HTR-8/SVneo (cell line): ENCODE measurements at regions not wholly inside any gene's neighbourhood (a gene's known extent, or its start where the extent isn't known, plus 50 kb on each side); places are given as distances from the start of the nearest gene placed in this dataset.

Experiments
- DNase-seq: peaks from one replicate; pipeline ENCODE4 v3.0.0; 2011; ENCODE audit warnings: low spot score, mixed read lengths; ENCODE audit not compliant: insufficient read length
- FAIRE-seq: peaks from 2 replicates; lab custom pipeline; 2011; peaks lifted over from hg19 to GRCh38; lab: Jason Lieb, UNC

DNA sequence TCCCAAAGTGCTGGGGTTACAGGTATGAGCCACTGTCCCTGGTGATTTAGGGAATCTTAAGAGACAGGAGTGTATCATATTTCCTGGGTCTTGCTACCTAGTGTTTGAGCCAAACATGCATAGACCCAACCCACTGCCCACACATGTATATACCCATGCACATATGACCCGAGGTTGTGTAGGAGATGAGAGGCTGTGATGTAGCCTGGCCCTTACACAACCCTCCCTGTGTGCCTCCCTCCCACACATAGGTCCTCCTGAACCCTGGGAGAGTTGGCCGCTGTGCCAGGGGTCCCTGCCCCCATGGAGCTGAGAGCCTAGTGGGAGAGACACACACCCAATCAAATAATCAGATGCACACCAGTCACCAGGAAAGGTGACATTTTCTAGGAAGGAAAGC is 365.9 kb downstream of the ZNF536 start:
- FAIRE-seq (no peak), DNase-seq (no peak)

- no peak for FAIRE-seq
- DNase-seq: no peak
Observed at GRCh38 chr19:30734669-30735068, 362.5 kb downstream of the ZNF536 start.

DNA sequence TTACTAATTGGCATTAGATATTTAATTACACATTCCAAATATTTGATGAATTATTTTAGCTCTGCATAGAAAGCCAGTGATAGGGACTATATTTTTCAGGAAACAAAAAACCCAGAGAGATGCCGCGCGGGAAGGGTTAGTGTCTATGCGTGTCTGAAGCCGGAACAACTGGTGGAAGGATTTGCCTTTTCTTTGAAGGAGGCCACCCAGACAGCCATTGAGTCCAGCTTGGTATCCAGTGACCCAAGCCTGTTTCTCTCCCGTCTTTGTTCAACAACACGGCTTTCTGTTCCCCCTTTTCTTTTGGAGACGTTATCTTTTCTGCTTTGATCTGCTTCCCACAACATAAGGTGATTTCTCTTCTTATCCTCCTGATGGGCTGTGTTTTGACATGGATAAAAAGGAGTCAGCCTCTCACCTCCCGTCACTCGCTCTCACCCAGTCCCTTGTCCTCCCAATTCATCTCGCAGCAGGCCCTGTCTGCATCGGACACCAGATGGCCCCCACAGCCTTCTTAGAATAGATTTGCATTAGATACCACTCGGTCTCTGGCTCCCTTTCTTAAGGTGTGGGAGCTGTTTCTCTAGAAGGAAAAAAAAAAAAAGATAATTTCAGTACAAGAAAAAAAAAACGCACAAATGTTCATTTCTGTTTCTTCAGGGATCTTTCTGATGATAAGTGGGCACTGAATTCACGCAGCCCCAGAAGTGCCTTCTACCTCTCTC is 361.8 kb downstream of the ZNF536 start:
- DNase-seq: no peak
- no peak for FAIRE-seq

GRCh38 chr19:30731591-30731990 is 359.4 kb downstream of the ZNF536 start:
- DNase-seq (no peak), FAIRE-seq (no peak)

GRCh38 chr19:30729451-30729850 is 357.3 kb downstream of the ZNF536 start:
- DNase-seq (no peak), FAIRE-seq (no peak)

GRCh38 chr19:30722761-30723160 is 350.6 kb downstream of the ZNF536 start:
- FAIRE-seq: no peak
- DNase-seq: no peak

GRCh38 chr19:30722186-30722585 is 350.0 kb downstream of the ZNF536 start:
- DNase-seq (no peak), FAIRE-seq (no peak)

DNA sequence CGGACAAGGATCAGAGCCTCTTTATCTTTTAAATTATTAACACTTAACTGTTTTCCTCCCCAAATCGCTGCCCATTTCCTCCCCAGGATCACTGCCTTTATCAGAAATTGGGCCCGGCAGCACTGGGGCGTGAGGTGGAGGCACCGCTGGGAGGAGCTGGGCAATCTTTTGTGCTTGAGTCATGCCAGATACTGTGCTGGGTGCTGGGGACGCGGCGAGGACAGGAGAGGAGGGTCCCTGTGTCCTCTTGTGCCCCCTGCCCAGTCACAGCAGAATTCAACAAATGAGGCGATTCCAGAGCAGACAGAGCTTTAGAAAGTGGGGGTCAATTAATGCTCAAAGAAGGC is 347.8 kb downstream of the ZNF536 start:
- DNase-seq: no peak
- FAIRE-seq: no peak

GRCh38 chr19:30719189-30719998 is 347.2 kb downstream of the ZNF536 start:
- DNase-seq (no peak), FAIRE-seq (no peak)

DNA sequence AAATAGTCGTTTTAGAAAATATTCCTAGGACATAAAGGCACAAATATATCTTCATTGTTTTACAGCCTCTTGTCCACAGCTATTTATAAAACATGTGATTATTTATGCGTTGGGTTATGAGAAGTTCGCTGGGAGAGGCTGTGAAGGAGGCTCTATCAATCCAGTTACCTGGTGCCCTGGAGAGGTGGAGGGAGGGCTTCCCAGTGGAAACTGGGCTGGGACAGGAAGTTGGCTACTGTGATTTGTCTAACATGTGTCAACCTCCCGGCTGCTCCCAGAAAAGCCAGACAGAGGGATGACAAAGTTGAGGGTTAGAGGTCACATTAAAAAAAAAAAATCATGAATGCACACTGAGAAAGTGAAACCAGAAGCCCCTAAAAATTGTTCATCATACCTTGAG is 346.5 kb downstream of the ZNF536 start:
- no peak for DNase-seq

DNA sequence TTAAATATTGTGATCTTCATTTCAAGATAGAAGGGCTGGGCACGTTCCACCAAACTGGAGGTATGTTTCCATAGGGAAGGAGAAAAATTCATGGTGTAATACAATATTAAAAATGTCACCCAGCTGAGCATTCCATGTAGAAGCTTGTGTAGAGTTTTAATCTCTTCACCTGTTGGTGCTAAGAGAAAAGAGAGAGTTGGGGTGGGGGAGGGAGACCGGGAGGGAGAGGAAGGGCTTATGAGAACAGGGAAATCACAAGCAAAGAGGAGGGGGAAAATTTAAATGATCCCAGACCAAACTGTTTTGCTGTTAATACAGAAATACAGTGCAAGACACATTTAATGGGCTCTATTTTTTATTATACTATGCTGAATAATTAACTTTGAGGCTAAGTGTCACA is 345.8 kb downstream of the ZNF536 start:
- FAIRE-seq (no peak), DNase-seq (no peak)

More for the DNA sequence above, 346.5 kb downstream of the ZNF536 start:
- no peak for FAIRE-seq

- FAIRE-seq (no peak), DNase-seq (no peak)
Observed at GRCh38 chr19:30717381-30717780, 345.2 kb downstream of the ZNF536 start.

DNA sequence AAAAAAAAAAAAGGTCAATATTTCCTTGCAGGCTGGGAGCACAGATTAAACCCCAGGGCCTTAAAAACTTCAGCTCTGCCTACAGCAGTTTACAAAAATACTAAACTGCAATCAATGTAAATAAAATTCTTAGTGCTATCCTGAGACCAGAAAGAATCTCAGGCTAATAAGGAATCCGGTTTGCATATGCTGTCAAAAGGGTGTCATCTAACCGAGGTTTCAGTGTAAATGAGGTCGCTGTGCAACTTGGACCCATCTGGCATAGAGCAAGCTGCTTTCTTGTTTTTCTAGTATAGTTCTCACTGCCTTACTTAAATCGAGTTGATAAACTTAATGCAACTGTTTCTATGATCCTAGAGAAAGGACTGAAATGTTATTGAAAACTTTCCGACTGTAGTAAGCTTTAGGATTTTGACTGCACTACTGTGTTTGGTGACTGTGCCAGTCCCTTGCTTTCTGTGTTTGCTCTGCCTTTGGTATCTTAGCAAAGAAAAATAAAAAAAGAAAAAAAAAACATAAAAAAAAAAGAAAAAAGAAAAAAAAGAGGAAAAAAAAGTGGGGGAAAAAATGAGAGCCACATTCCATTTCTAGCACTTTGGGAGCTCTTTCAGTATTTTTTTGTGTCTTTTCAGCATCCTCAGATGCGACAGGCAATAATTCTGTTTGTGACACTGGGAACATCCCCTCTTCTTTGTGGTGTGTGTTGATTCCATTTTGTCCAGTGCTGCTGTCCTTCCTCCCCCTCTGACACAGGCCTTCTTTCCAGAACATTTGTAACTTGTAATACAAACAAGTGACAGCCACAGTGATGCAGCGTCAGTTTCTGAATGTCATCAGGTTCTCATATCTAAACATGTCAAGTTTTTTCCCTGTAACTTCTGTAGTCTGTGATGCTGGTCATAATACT is 340.5 kb downstream of the ZNF536 start:
- no peak for DNase-seq

GRCh38 chr19:30711826-30712225 is 339.6 kb downstream of the ZNF536 start:
- DNase-seq: no peak
- no peak for FAIRE-seq

More for the DNA sequence above, 340.5 kb downstream of the ZNF536 start:
- no peak for FAIRE-seq

DNA sequence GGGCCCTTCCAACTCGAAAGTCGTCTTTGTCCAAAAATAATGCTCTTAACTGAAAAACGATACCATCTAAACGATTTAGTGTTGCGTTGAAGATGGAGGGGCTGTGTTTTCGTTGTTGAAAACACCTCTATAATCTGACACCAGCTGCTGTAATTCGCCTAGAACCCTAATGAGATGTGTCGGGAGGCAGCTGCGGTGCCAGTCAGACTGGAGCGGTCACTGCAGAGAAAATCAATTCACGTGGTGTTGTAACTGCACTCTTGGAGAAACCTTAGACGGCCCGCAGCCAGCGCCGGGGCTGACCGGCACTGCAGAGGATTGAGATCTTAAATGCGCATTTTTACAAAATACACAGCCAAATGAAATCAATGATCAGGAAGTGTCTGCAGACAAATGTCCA is 339.1 kb downstream of the ZNF536 start:
- DNase-seq (no peak), FAIRE-seq (no peak)

DNA sequence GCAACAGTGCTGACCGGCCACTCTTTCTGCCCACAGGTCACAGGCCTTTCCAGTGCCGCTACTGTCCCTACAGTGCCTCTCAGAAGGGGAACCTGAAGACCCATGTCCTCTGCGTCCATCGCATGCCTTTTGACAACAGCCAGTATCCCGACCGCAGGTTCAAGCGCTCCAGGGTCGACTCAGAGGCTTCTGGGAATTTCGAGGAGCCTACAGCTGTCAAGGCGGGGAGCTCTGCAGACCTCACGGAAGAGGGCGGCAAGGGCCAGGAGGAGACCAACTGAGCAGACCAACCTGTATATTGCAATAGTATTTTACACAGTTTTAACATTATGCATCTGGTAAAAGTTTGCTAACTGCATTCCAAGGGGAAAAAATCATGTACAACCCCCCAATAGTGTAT is 338.5 kb downstream of the ZNF536 start:
- FAIRE-seq: no peak
- no peak for DNase-seq

- no peak for FAIRE-seq
Observed at GRCh38 chr19:30708416-30709178, 336.4 kb downstream of the ZNF536 start.

GRCh38 chr19:30704771-30705330 is 332.7 kb downstream of the ZNF536 start:
- FAIRE-seq: no peak
- no peak for DNase-seq

More at GRCh38 chr19:30708416-30709178, 336.4 kb downstream of the ZNF536 start:
- no peak for DNase-seq

DNA sequence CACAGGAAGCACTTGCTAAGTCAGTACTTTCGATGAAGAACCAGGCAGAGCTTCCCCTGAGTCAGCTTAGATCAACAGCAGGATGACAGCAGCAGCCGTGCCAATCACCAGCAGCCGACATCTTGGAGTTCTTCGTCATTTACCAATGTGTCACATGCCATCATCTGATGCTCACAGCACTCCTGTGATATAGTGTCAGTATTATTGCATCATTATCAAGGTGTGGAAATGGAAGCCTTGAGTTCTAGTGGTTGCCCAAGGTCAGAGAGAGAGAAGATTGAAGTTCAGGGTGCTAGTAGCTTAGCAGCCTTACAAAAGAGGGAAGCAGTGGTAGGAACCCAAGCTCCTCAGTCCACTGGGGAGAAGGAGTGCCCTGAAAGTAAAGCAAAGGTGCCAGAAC is 331.5 kb downstream of the ZNF536 start:
- FAIRE-seq: no peak
- DNase-seq: no peak

DNA sequence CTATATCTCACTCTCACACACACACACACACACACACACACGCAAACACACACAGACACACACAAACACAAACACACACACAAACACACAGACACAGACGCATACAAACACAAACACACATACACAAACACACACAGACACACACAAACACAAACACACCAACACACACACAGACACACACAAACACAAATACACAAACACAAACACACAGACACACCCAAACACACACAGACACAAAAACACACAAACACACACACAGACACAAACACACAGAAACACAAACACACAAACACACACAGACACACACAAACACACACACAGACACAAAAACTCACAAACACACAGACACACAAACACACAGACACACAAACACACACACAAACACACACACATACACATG is 329.0 kb downstream of the ZNF536 start:
- FAIRE-seq: peak; percentile 95
- no peak for DNase-seq
